Fibroblast of skin of back (primary cell): ENCODE measurements at regions not wholly inside any gene's neighbourhood (a gene's known extent, or its start where the extent isn't known, plus 50 kb on each side); places are given as distances from the start of the nearest gene placed in this dataset.
"Not testable (repeated sequence)": the region's sequence is repeated elsewhere in the genome, so short reads cannot be mapped to it uniquely, and the experiment has no call there.

Experiments
- DNase-seq: peaks from one replicate; pipeline ENCODE4 v3.0.0-alpha.2; 2013

DNA sequence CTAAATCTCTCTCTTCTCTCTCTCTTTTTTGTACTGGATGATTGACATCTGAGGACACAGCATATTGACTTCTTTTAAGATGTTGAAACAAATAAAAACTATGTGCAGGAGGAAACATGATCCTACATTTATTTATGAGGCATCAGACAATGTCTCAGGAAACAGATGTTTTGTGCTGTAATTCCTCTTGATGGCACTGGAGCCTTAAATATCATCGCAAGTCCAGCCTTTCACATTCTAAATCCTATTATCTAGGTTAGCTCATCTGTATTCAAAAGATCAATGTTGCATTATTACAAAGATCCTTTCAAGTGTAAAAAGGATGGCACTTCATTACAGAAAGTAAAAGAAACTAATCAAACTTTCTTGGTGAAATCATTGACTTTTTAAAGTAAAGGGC is 63.9 kb downstream of the MAT2B start:
- peak; percentile 22 for DNase-seq

DNA sequence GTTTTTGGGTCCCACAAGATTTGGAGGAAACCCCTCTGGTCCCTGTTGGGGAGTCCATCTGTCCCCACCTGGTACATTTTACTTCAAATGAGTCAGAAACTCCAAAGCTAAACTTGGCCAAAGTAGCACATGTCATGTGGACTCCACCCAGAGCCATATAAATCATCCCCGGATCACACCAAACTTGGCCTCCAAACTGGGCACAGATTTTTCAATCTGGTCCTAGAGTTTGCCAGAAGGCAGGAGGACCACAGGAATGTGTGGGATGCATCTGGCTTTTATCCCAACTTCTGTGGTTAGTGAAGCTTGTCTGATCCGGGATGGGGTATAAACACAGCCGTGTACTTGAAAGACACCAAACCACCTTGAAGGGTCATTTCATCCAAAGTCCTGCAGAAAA is 66.3 kb downstream of the MAT2B start:
- DNase-seq = peak; percentile 86

DNA sequence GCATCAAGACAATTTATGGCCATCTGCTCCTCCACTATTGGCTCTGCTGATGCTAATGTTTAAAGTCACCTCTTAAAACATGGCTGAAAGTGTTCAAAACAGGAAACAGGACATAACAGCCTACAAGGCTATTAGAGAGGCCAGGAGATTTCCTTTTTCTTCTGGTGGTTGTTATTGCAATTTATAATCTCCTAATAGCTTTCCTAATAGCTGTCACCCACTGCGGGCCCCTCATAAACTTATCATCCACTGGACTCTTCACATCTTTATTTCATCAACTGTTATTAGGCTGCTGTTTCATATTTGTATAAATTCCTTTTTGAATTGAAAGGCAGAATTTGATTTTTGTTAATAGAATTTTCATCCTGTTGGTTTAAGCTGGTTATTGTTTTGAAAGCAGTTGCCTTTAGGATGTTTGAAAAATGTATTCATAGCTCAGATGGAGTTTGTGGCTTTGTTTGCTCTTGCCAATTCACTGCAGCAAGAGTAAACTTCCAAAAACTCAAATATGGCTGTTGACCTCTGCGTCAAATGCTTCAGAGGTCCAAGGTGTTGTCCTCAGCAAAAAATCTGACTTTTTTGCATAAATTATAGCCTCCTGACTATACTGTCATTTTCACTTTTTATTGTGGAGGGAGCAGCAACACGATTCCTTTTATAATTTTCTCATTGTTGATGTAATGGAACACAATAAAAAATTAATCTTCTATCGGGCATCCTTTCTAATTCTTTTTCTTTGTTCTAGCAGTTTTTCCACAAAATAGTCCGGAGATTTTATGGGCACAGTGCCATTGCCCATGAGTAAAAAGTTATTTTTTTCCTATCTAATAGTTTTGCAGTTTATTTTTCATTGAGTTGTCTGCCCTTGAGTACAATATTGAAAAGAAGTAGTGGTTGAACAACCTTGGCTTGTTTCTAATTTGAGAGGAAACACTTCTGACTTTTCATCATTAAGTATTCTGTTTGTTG is 69.3 kb downstream of the MAT2B start:
- no peak for DNase-seq

DNA sequence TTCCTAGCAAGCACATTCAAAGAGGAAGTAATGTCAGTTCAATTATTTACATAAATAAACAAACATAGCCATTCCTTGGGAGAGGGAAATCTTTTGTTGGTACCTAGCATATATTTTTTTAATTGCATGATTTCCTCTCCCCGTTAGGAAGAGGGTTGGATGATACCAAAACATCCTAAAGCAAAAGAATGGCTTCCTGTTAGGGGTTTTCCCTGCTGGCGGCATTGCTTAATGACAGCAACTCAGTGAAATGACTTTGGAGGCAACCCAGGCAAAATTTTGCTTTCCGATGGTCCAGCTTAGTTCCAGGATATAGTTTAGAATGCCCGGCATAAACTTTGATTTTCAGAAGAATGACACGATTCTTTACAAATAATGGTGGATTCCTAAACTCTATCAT is 73.2 kb downstream of the MAT2B start:
- DNase-seq = no peak

DNA sequence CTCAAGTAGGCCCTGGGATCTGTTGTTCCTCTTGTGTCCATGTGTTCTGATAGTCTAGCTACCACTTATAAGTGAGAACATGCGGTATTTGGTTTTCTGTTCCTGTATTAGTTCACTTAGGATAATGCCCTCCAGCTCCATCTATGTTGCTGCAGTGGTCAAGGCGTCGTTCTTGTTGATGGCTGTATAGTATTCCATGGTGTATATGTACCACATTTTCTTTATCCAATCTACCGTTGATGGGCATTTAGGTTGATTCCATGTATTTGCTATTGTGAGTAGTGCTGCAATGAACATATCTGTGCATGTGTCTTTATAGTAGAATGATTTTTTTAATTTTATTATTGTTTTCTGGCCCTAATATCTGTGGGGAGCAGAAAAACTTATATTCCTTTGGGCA is 74.3 kb downstream of the MAT2B start:
- DNase-seq = no peak

DNA sequence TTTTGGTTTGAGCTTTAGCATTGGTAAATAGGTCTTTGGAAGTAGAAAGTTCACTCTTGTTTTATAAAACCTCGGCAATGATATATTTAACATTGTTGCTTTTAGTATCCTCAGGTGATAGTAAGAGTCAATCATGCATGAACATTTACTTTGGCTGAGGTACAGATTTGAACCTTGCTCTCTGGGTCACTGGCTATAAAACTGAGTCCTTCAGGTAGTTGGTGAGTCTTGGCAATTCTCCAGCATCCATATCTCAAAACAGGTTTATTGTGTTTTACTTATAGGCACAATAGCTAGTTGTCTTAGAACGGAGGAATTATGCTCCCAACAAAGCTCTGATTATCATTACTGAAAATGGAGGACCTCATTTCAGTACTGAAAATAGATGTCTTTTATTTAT is 75.1 kb downstream of the MAT2B start:
- no peak for DNase-seq

DNA sequence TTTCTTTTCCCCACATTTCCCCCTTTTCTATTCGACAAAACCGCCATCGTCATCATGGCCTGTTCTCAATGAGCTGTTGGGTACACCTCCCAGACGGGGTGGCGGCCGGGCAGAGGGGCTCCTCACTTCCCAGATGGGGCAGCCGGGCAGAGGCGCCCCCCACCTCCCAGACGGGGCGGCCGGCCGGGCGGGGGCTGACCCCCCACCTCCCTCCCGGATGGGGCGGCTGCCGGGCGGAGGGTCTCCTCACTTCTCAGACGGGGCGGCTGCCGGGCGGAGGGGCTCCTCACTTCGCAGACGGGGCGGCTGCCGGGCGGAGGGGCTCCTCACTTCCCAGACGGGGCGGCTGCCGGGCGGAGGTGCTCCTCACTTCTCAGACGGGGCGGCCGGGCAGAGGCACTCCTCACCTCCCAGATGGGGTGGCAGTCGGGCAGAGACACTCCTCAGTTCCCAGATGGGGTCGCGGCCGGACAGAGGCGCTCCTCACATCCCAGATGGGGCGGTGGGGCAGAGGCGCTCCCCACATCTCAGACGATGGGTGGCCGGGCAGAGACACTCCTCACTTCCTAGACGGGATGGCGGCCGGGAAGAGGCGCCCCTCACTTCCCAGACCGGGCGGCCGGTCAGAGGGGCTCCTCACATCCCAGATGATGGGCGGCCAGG is 78.2 kb downstream of the MAT2B start:
- DNase-seq = not testable (repeated sequence)

DNA sequence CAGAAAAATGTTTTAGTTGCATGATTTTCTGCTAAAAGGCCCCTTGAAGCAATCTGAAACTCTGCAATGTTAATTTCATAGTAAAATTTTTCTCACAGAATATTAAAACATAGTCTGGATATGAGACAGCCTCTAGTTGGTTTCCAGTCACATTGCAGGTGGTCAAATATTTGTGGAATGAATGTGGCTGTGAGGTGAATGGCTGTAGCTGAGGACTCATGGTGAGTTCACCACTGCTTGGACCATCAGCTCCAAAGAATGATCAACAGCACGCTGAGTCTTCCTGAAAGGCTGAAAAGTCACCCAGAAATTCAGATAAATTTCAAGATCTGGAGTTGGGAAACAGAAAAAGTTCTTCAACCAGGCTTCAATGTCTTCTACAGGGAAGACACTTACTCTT is 79.8 kb downstream of the MAT2B start:
- DNase-seq = peak; percentile 73

- DNase-seq = no peak
Measured at GRCh38 chr5:163586531-163586956, 81.1 kb downstream of the MAT2B start.

GRCh38 chr5:163594951-163595350 is 89.5 kb downstream of the MAT2B start:
- DNase-seq = no peak

DNA sequence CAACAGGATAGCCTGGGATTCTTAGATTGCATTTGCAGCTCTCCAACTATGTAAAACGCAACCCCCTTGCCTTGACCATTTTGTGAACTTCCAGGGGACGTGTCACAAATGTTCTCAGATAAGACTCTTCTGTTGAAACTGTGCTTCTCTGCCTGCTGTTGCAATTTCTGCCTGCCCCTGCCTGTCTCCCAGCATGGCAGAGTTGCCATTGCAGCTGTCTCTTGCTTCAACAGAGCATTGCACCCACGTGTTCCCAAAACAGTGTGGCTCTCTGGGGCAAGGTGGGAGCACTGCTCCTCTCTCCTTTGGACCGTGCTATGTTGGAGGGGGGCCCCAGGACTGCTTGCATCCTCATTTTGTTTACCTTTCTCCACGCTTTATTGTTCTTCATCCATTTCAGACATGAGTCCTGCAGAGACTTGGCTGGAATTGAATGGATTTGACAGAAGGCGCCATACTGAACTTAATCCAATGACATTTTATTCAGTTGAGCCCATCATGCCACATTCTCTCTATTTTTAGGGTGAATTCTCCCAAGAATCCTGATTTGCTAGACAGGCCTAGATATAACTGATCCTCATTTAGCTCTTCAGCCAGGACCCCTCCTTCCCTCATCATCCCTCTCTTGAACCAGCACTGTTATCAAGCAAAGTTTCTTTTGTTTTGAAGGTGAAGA is 90.7 kb downstream of the MAT2B start:
- DNase-seq = no peak

GRCh38 chr5:163596608-163597315 is 91.3 kb downstream of the MAT2B start:
- no peak for DNase-seq

DNA sequence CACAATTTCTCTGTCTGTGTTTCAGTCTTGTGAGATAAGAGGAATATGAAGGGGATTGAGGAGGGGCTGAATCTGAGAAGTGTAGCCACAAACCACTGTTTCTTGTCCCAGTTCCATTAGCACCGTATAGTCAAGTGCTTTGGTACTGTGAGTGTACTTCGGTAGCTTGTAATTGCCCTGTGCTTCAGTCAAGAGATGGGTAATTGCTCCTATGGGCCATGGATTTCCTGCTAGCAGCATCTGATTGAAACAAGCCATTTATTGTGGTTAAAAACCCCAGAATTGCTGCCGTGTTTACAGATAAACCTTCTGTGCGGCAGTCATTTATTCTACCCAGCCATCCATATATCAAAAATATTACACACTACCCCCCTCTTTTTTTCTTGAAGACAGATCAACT is 98.6 kb downstream of the MAT2B start:
- no peak for DNase-seq

DNA sequence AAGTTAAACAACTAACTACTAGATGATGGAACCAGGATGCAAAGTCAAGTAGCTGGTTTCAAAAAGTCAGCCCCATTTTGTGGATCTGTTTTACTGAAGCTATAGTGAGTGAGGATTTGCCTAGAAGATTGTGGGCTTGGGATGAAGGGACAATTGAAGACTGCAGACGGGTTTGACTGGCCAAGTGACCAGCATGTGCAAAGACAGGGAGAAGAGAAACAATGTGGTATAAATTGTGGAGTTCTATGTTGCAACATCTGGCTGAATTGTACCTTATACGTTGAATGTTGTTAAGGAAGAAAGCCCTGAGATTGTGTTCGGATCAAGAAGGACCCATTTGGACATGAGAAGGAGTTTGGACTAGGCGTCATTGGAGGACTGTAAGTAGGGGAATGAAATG is 101.8 kb downstream of the MAT2B start:
- DNase-seq = no peak

- no peak for DNase-seq
Measured at GRCh38 chr5:163608621-163609020, 103.2 kb downstream of the MAT2B start.

GRCh38 chr5:163609910-163610309 is 104.5 kb downstream of the MAT2B start:
- no peak for DNase-seq

DNA sequence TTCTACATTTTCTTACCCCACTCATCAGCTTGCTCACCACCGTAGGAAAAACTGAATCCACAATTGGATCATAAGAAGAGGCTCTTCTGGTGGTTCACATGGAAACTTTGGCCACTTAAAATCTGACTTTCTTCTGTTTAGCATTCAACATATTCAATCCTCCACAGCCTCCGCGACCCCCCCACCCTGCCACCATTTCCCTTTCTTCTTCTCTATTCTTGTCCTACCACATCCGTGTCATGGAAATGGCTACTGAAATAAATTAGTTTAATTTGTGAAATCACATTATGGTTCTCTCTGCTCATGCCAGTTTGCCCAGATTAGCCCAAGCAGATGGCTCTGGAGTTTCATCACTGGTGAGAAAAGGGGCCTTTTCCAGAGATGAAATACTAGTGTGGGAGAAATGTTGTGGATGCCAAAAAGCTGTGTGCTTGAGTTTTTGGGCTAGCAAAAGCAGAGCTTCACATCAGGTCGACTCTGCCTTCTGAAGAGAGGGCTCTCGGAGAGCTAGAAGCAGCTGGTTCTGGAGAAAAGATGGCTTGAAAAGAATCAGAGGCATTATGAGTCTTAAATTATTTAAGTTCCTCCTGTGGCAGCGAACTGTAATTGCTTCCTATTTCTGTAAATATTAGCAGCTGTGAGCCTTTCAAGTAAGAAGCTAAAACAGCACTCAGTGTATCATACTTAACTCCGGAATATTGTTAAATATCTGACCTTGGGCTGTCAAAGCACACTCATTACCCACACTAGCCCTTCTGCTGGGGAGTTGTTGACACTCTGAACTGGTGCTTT is 107.1 kb downstream of the MAT2B start:
- no peak for DNase-seq

GRCh38 chr5:163613150-163613442 is 107.7 kb downstream of the MAT2B start:
- DNase-seq = no peak

- no peak for DNase-seq
Measured at GRCh38 chr5:163614787-163615186, 109.4 kb downstream of the MAT2B start.

- no peak for DNase-seq
Measured at GRCh38 chr5:163619273-163619934, 114.0 kb downstream of the MAT2B start.

GRCh38 chr5:163619951-163620350 is 114.5 kb downstream of the MAT2B start:
- no peak for DNase-seq

GRCh38 chr5:163622799-163623198 is 117.4 kb downstream of the MAT2B start:
- no peak for DNase-seq
